ENCODE measurements at regions not wholly inside any gene's neighbourhood (a gene's known extent, or its start where the extent isn't known, plus 50 kb on each side); places are given as distances from the start of the nearest gene placed in this dataset.
"Not testable (repeated sequence)": the region's sequence is repeated elsewhere in the genome, so short reads cannot be mapped to it uniquely, and the experiment has no call there.

DNA sequence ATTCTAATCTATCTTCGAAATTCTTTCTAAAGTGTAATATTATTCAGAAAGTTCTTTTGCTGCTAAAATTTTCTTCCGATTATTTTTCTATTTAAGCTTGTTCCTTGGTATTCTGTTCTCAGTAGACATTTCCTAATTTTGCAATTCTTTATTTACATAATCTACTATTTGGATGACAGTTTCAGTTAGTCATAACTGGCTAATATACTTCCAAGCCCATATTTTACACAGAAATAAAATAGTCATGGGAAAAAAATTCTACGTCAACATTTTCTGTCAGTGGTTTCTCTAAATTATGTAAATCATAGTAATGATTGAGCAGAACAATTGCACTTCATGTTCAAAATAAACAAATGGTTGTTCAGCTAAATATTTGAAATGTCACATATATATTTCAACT lies 178.0 kb upstream of the ANKRD50 start:
- no peak for DNase-seq (ENCODE audit: low spot score)

DNA sequence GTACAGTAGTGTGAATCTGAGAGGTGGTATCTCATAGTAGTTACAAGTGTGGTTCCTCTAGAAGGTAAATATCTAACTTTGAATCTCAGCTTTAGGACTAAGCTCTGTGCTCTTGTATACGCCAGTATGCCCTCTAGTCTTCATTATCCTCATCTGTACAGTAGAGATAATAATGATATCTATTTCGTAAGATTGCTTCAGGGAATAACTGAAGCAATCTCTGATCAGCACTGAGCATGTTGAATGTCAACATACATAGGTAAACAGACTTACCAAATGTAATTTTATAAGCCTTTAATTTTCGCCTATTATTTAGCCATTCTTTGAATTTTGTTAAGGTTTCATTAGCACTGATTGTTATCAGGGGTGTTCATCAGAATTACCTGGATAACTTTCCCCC lies 175.2 kb upstream of the ANKRD50 start:
- no peak for DNase-seq (ENCODE audit: low spot score)

GRCh38 chr4:124884316-124884715 lies 171.8 kb upstream of the ANKRD50 start:
- DNase-seq (ENCODE audit: low spot score): no peak

DNA sequence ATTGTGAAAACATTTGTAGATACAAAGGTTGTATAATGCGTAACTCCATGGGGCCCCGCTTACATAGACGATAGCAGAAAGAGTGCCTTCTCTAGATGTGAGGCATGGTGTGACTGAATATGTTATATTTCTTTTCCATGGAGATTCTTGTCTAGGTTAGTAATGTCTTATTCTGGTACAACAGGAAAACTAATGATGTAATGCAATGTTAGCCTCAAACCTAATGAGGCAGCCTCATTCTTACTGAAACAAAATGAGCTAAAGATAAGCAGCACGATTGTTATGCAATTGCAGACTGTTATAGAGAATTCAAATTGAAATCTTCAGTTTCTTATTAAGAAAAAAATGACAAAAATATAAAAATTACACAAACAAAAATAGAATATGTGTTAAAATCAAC lies 171.1 kb upstream of the ANKRD50 start:
- DNase-seq (ENCODE audit: low spot score): peak; percentile 4

GRCh38 chr4:124879195-124879594 lies 166.7 kb upstream of the ANKRD50 start:
- no peak for DNase-seq (ENCODE audit: low spot score)

DNA sequence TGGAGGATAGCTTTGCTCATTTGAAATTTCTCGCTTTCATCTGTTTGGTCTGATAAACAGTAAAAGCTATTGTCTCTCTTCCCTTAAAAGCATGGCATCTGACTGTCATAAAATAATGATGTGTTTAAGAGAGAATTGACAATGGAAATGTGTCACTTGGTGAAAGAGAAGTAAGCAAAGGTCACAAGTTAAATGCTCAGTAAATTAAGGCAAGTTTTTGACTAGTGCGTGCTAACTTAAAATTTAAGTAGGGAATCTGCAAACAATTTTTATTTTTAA lies 161.6 kb upstream of the ANKRD50 start:
- no peak for DNase-seq (ENCODE audit: low spot score)

GRCh38 chr4:124873361-124874171 lies 161.0 kb upstream of the ANKRD50 start:
- DNase-seq (ENCODE audit: low spot score): no peak

DNA sequence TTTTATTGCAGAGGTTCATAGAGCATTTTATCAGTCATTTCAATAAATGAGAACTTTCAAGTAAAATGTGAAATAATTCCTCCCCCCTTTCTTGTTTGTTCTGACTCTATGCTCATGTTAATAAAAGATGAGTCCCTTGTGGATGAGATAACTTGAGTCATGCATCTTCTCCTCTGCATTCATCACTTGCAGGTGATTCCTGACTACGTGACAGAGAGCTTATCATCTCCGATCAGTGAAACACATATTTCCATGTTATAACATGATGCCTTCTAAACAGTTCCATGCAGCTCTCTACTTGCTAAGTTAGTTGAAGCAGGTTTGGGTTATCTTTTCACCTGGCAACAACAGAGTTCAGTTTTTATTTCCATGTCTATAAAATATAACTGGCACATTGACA lies 160.1 kb upstream of the ANKRD50 start:
- peak; percentile 42 for DNase-seq (ENCODE audit: low spot score)

DNA sequence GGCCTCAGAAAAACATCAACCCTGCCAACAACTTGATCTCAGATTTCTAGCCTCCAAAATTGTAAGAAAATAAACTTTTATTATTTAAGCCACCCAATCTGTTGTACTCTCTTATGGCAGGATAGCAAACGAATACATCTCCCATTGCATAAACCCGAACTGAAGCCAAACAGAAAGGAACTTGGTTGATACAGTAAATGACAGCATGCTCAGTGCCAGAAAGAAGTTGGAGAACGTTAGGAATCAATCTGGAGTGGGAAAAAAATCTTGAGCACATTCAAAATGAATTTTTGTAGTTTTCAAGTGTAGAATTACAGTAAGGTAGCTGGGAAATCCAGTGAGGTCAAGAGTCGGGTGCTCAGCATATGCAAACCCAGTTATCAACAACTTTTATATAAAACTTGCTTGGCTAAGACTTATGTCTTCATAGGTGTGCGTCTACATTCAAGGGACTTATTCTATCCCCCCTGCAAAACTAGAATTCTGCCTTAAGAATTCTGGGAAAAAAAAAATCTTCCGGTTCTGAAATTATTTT lies 157.5 kb upstream of the ANKRD50 start:
- DNase-seq (ENCODE audit: low spot score): no peak

DNA sequence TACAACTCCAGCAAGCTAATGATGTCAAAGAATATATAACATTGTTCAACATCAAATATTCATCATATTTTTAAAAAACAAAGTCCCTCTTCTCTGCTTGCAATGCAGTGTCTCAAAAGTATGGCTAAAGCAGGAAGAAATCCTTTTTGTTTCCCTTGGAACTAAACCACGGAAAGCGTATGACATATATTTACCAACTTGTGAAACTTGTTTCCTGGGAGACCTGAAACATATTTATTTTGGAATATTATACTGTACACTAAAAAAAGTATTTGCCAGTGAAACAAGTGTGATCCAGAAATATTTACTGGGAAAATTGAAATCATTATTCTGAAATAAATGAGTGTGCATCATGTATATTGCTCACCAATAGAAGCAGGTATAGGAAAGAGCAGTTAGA lies 156.0 kb upstream of the ANKRD50 start:
- no peak for DNase-seq (ENCODE audit: low spot score)

- DNase-seq (ENCODE audit: low spot score): no peak
Observed at GRCh38 chr4:124867536-124867935, 155.0 kb upstream of the ANKRD50 start.

DNA sequence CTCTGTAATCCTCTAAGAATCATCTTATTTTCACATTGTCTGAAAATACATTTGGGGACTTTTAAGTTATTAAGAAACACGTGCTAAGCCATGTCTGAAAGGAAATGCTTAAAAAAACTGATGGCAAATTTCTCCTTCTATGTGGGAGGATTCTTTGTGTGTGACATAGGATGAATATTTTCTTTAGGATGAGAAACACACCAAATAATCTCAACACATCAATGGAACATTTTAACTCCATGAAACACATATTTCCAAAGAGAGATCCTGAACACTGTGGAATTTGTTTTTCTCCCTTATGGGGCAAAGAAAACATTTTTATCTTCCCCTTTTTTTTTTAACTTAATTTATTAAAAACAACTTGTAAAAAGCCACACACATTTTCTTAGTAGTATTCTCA lies 153.8 kb upstream of the ANKRD50 start:
- DNase-seq (ENCODE audit: low spot score): no peak

DNA sequence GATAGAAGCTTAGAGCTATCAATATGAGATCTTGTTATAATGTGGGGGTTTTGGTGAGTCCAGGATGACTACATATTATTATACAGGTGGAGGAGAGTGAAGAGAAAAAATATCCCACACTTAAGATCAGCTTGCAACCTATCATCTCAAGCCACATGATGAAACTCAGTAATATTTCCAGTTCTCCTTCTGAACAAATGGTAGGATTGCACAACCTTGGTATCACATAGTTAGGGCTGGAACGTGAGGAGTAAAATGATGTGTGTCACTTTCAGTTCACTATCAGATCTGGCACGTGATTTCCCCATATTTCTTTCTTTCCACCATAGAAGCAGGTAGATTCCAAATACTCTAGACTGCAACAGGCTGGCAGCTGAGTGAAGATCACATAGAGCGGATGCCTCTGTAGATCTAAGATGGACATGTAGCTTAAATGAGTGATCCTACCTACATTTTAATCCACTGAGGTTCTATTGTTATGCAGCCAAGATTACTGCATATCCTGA lies 150.6 kb upstream of the ANKRD50 start:
- DNase-seq (ENCODE audit: low spot score): no peak

GRCh38 chr4:124862261-124862660 lies 149.7 kb upstream of the ANKRD50 start:
- no peak for DNase-seq (ENCODE audit: low spot score)

- no peak for DNase-seq (ENCODE audit: low spot score)
Observed at GRCh38 chr4:124861761-124862160, 149.2 kb upstream of the ANKRD50 start.

- DNase-seq (ENCODE audit: low spot score): no peak
Observed at GRCh38 chr4:124854968-124855367, 142.4 kb upstream of the ANKRD50 start.

DNA sequence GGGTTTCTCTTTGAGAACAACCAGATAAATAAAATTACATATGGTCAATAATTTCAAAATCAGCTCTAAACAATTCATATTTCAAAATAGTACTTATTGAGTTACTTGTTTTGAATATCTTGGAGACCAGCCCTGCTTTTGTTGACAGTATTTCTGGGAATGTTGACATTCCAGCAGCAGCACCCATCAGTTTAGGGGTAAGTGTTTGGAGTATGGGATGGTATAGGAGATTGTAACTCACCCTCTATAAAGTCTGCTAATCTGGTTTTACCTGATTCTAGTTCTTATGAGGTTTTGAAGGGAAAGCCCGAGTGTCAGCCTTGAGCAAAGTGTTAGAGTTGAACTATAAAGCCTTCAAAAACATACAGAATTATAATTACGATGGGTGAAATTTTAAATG lies 139.2 kb upstream of the ANKRD50 start:
- peak; percentile 36 for DNase-seq (ENCODE audit: low spot score)

GRCh38 chr4:124846306-124846705 lies 133.8 kb upstream of the ANKRD50 start:
- DNase-seq (ENCODE audit: low spot score): no peak

DNA sequence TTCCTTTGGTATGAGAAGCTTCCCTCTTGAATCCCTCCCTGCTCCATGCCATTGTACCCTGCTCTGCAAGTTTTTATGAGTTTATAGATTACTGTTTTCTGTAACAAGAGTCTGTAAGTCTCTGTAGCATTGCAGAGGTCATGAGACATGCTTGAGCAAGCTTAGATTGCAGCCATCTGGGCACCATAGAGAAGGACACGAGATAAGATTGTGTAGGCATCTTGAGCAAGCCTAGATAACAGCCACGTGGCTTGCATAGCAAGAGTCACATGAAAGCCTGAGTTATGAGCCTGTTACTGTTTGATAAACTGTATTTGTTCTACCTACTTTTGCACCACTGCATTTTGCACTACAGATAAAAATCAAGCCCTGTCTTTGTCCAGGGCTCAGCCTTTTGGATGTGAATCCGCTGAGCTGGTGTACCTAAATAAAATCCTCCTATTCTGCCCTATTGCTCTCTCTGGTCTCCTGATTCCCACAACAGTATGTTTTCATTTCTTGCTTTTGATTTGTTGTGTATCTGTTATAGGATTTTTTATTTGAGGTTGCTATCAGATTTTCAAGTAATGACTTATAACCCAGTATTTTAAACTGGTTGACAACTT lies 127.4 kb upstream of the ANKRD50 start:
- DNase-seq (ENCODE audit: low spot score): no peak

GRCh38 chr4:124833831-124834505 lies 121.4 kb upstream of the ANKRD50 start:
- no peak for DNase-seq (ENCODE audit: low spot score)

GRCh38 chr4:124828382-124828781 lies 115.8 kb upstream of the ANKRD50 start:
- DNase-seq (ENCODE audit: low spot score): no peak

DNA sequence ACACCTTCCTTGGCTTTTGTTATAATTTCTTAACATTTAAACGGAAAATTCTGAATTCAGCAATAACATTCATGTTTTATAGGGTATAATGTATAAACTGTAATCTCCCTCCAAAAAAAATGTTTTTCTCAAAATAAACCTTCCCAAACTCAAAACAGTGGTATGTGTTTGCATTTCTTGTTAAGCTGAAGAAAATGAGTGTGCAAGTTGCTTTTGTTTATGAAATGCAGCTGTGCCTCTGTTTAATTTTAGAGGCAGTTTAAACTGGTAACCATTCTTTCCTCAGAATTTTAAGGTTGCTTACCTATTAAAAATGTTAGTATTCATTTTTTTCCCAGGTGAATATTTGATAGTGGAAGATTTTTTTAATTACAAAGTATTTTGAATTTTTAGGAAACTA lies 105.0 kb upstream of the ANKRD50 start:
- no peak for DNase-seq (ENCODE audit: low spot score)

DNA sequence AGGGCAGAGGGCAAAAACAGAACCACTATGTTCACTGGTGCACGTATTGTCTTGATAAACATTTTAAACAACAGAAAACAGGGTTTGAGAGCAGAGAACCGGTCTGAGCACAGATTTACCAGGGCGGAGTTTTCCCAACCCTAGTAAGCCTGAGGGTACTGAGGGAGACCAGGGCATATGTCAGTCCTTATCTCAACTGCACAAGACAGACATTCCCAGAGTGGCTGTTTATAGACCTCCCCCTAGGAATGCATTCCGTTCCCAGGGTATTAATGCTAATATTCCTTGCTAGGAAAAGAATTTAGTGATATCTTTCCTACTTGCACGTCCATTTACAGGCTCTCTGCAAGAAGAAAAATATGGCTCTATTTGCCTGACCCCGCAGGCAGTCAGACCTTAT lies 99.7 kb upstream of the ANKRD50 start:
- not testable (repeated sequence) for DNase-seq (ENCODE audit: low spot score)
